ENCODE measurements at regions not wholly inside any gene's neighbourhood (a gene's known extent, or its start where the extent isn't known, plus 50 kb on each side); places are given as distances from the start of the nearest gene placed in this dataset.
"Not testable (repeated sequence)": the region's sequence is repeated elsewhere in the genome, so short reads cannot be mapped to it uniquely, and the experiment has no call there.

GRCh38 chr7:109635374-109635773 lies 1065.7 kb downstream of the DNAJB9 start:
- DNase-seq (ENCODE audit: low read depth), result no peak

GRCh38 chr7:109637428-109637990 lies 1067.8 kb downstream of the DNAJB9 start:
- DNase-seq (ENCODE audit: low read depth), result no peak

- DNase-seq (ENCODE audit: low read depth), result no peak
These were observed 1068.6 kb downstream of the DNAJB9 start for GRCh38 chr7:109638321-109638720.

- no peak for DNase-seq (ENCODE audit: low read depth)
These were observed 1069.9 kb downstream of the DNAJB9 start for GRCh38 chr7:109639561-109639960.

- DNase-seq (ENCODE audit: low read depth), result no peak
These were observed 1071.8 kb downstream of the DNAJB9 start for GRCh38 chr7:109641445-109641844.

GRCh38 chr7:109646124-109646523 lies 1076.5 kb downstream of the DNAJB9 start:
- no peak for DNase-seq (ENCODE audit: low read depth)

- DNase-seq (ENCODE audit: low read depth), result not testable (repeated sequence)
These were observed 1076.9 kb downstream of the DNAJB9 start for GRCh38 chr7:109646594-109646993.

GRCh38 chr7:109647263-109647662 lies 1077.6 kb downstream of the DNAJB9 start:
- DNase-seq (ENCODE audit: low read depth), result not testable (repeated sequence)

GRCh38 chr7:109659261-109659660 lies 1089.6 kb downstream of the DNAJB9 start:
- no peak for DNase-seq (ENCODE audit: low read depth)

- no peak for DNase-seq (ENCODE audit: low read depth)
These were observed 1090.7 kb downstream of the DNAJB9 start for GRCh38 chr7:109660401-109660800.

GRCh38 chr7:109663806-109664205 lies 1094.1 kb downstream of the DNAJB9 start:
- DNase-seq (ENCODE audit: low read depth), result no peak

GRCh38 chr7:109687269-109687668 lies 1117.6 kb downstream of the DNAJB9 start:
- not testable (repeated sequence) for DNase-seq (ENCODE audit: low read depth)

- not testable (repeated sequence) for DNase-seq (ENCODE audit: low read depth)
These were observed 1122.9 kb downstream of the DNAJB9 start for GRCh38 chr7:109692613-109693012.

- DNase-seq (ENCODE audit: low read depth), result no peak
These were observed 1124.7 kb downstream of the DNAJB9 start for GRCh38 chr7:109694149-109695071.

- no peak for DNase-seq (ENCODE audit: low read depth)
These were observed 1125.7 kb downstream of the DNAJB9 start for GRCh38 chr7:109695419-109695818.

GRCh38 chr7:109696723-109697122 lies 1127.0 kb downstream of the DNAJB9 start:
- no peak for DNase-seq (ENCODE audit: low read depth)

- no peak for DNase-seq (ENCODE audit: low read depth)
These were observed 1130.0 kb downstream of the DNAJB9 start for GRCh38 chr7:109699661-109700060.

GRCh38 chr7:109713366-109713765 lies 1143.7 kb downstream of the DNAJB9 start:
- no peak for DNase-seq (ENCODE audit: low read depth)

GRCh38 chr7:109719359-109719758 lies 1149.7 kb downstream of the DNAJB9 start:
- DNase-seq (ENCODE audit: low read depth), result not testable (repeated sequence)

- DNase-seq (ENCODE audit: low read depth), result no peak
These were observed 1164.9 kb downstream of the DNAJB9 start for GRCh38 chr7:109734601-109735000.

GRCh38 chr7:109735881-109736280 lies 1166.2 kb downstream of the DNAJB9 start:
- DNase-seq (ENCODE audit: low read depth), result no peak

- no peak for DNase-seq (ENCODE audit: low read depth)
These were observed 1176.2 kb downstream of the DNAJB9 start for GRCh38 chr7:109745677-109746410.

All from RPMI7951 (cell line).